ENCODE measurements at regions not wholly inside any gene's neighbourhood (a gene's known extent, or its start where the extent isn't known, plus 50 kb on each side); places are given as distances from the start of the nearest gene placed in this dataset.

DNA sequence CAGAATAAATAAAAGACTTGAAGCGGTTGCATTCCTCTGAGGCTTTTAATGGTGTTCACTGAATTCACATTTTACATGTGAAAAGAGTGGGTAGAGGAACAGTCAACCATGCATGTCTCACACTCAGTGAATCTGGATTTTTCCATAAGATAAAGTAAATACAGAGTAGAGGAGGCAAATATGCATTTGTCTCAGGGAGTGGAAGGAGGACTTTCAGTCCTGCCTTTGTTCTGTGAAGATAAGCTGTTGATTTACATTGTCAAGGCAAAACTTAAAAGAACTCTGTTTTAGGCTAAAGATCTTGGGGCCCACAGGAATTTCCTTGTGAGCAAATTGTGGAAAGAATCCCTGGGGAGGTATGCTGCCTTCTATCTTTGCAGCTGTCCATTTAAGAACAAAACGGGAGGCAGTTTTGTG lies 825.3 kb upstream of the MBL2 start:
- TF ChIP-seq, protein P1, sequence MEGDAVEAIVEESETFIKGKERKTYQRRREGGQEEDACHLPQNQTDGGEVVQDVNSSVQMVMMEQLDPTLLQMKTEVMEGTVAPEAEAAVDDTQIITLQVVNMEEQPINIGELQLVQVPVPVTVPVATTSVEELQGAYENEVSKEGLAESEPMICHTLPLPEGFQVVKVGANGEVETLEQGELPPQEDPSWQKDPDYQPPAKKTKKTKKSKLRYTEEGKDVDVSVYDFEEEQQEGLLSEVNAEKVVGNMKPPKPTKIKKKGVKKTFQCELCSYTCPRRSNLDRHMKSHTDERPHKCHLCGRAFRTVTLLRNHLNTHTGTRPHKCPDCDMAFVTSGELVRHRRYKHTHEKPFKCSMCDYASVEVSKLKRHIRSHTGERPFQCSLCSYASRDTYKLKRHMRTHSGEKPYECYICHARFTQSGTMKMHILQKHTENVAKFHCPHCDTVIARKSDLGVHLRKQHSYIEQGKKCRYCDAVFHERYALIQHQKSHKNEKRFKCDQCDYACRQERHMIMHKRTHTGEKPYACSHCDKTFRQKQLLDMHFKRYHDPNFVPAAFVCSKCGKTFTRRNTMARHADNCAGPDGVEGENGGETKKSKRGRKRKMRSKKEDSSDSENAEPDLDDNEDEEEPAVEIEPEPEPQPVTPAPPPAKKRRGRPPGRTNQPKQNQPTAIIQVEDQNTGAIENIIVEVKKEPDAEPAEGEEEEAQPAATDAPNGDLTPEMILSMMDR (IDR thresholded peaks at IDR 0.05; ENCODE audit: low read depth, low read length), result no peak
- H3K4me3 ChIP-seq (ENCODE audit: low read depth, low read length), result no peak overlapping the region

GRCh38 chr10:53580465-53580864 lies 807.9 kb upstream of the MBL2 start:
- H3K4me3 ChIP-seq (ENCODE audit: low read depth, low read length), result no peak overlapping the region
- TF ChIP-seq, protein P1 (IDR thresholded peaks at IDR 0.05; ENCODE audit: low read depth, low read length), result no peak

DNA sequence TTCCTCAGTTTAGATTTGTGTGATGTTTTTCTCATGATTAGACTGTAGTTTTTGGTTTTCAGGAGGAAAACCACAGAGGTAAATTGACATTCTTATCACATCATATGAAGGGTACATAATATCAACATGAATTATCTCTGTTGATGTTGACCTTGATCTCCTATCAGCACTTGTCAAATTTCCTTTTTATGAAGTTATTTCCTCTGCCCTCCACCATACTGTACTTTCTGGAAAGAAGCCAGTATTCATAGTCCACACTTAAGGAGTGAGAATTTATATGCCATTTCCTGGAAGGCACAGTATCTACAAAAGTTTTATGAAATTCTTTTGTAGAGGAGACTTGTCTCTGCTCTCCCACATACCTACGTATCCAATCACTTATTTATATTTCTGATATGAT lies 807.2 kb upstream of the MBL2 start:
- TF ChIP-seq, protein P1 (IDR thresholded peaks at IDR 0.05; ENCODE audit: low read depth, low read length), result no peak
- no peak overlapping the region for H3K4me3 ChIP-seq (ENCODE audit: low read depth, low read length)

DNA sequence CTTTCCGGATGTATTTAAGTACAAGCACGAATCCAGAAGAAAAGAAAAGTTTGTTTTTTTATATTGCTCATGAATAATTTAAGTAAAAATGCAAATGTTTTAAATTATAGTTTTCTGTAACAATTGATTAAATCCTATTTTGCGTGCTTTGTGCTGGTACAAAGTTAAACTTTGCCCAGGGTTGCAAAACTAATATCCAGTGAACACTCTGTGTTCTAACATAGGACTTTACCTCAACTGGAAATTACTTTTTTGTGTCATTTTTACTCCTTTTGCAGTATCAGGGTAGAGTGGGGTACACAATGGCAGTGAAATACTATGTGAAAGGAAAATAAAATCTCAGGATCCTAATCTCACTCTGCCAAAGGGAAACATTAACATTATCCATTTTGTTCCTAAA lies 801.4 kb upstream of the MBL2 start:
- TF ChIP-seq, protein P1 (IDR thresholded peaks at IDR 0.05; ENCODE audit: low read depth, low read length), result no peak
- no peak overlapping the region for H3K4me3 ChIP-seq (ENCODE audit: low read depth, low read length)

GRCh38 chr10:53573498-53573897 lies 800.9 kb upstream of the MBL2 start:
- no peak overlapping the region for H3K4me3 ChIP-seq (ENCODE audit: low read depth, low read length)
- TF ChIP-seq, protein P1 (IDR thresholded peaks at IDR 0.05; ENCODE audit: low read depth, low read length), result no peak

- TF ChIP-seq, protein P1 (IDR thresholded peaks at IDR 0.05; ENCODE audit: low read depth, low read length), result no peak
- H3K4me3 ChIP-seq (ENCODE audit: low read depth, low read length), result no peak overlapping the region
These were observed 800.2 kb upstream of the MBL2 start for GRCh38 chr10:53572799-53573198.

- TF ChIP-seq, protein P1 (IDR thresholded peaks at IDR 0.05; ENCODE audit: low read depth, low read length), result no peak
- no peak overlapping the region for H3K4me3 ChIP-seq (ENCODE audit: low read depth, low read length)
These were observed 797.6 kb upstream of the MBL2 start for GRCh38 chr10:53570221-53570620.
